OCI-LY1 (cell line): ENCODE measurements at regions not wholly inside any gene's neighbourhood (a gene's known extent, or its start where the extent isn't known, plus 50 kb on each side); places are given as distances from the start of the nearest gene placed in this dataset.

Experiments
- H2AFZ ChIP-seq: fragments of 200-600 bp; sonication (generic), shearing (Covaris generic); 2 replicates; pipeline ENCODE4 v1.6.0; 2014; ENCODE audit warnings: antibody characterized with exemption, mild to moderate bottlenecking, low read length
- H3F3A ChIP-seq: fragments of 200-600 bp; sonication (generic), shearing (Covaris generic); 2 replicates; pipeline ENCODE4 v1.6.0; 2014; ENCODE audit warnings: mild to moderate bottlenecking, antibody characterized with exemption, low read length, moderate library complexity; ENCODE audit not compliant: insufficient read depth
- H3K27ac ChIP-seq: fragments of 200-600 bp; sonication (generic); 2 replicates; pipeline ENCODE4 v1.5.1; 2014; ENCODE audit warnings: low read length, mixed run types, mild to moderate bottlenecking, low read depth; ENCODE audit not compliant: poor library complexity, severe bottlenecking
- H3K27me3 ChIP-seq: fragments of 200-600 bp; sonication (generic); 2 replicates; pipeline ENCODE4 v1.6.0; 2014; ENCODE audit warnings: antibody characterized with exemption, mild to moderate bottlenecking, low read length, moderate library complexity; ENCODE audit not compliant: insufficient read depth
- H3K36me3 ChIP-seq: fragments of 200-600 bp; sonication (generic); 2 replicates; pipeline ENCODE4 v1.6.1; 2014; ENCODE audit warnings: mild to moderate bottlenecking, antibody characterized with exemption, low read length, moderate library complexity, mixed read lengths; ENCODE audit not compliant: insufficient read depth
- H3K4me1 ChIP-seq: fragments of 200-600 bp; sonication (generic); 2 replicates; pipeline ENCODE4 v1.5.1; 2014; ENCODE audit warnings: mild to moderate bottlenecking, low read length, moderate library complexity; ENCODE audit not compliant: insufficient read depth, severe bottlenecking
- H3K4me2 ChIP-seq: fragments of 200-600 bp; sonication (generic), shearing (Covaris generic); 2 replicates; pipeline ENCODE4 v1.6.1; 2014; ENCODE audit warnings: low read length
- H3K4me3 ChIP-seq: fragments of 200-600 bp; sonication (generic); 2 replicates; pipeline ENCODE4 v1.5.1; 2014; ENCODE audit warnings: low read length, low read depth, mild to moderate bottlenecking, mixed read lengths; ENCODE audit not compliant: poor library complexity, severe bottlenecking
- H3K79me2 ChIP-seq: fragments of 200-600 bp; shearing (Covaris generic); 2 replicates; pipeline ENCODE4 v1.6.1; 2016; ENCODE audit warnings: mixed run types, low read length, mixed read lengths; ENCODE audit not compliant: insufficient read depth
- H3K9ac ChIP-seq: fragments of 200-600 bp; sonication (generic), shearing (Covaris generic); 2 replicates; pipeline ENCODE4 v1.6.1; 2014; ENCODE audit warnings: mild to moderate bottlenecking, low read length, mixed read lengths
- H3K9me2 ChIP-seq: fragments of 200-600 bp; sonication (generic), shearing (Covaris generic); 2 replicates; pipeline ENCODE4 v1.6.1; 2014; ENCODE audit warnings: low read depth, mild to moderate bottlenecking, low read length, mixed read lengths
- H3K9me3 ChIP-seq: fragments of 200-600 bp; shearing (Covaris generic); 2 replicates; pipeline ENCODE4 v1.6.1; 2014; ENCODE audit warnings: low read length, mixed read lengths
- H4K20me1 ChIP-seq: fragments of 200-600 bp; sonication (generic), shearing (Covaris generic); 2 replicates; pipeline ENCODE4 v1.6.0; 2016; ENCODE audit warnings: mild to moderate bottlenecking, low read length; ENCODE audit not compliant: insufficient read depth
- EZH2 ChIP-seq: fragments of 200-600 bp; sonication (generic), shearing (Covaris generic); IDR thresholded peaks from 2 replicates; pipeline ENCODE4 v1.8.0; 2017; ENCODE audit warnings: borderline replicate concordance, mixed run types, mild to moderate bottlenecking, antibody characterized with exemption, low read length, moderate library complexity, mixed read lengths
- TF ChIP-seq, protein P1 (sequence below): fragments of 200-600 bp; sonication (generic), shearing (Covaris generic); IDR thresholded peaks from 2 replicates; pipeline ENCODE4 v1.5.1; 2017; ENCODE audit warnings: mild to moderate bottlenecking, antibody characterized with exemption, low read length, moderate library complexity, mixed read lengths

DNA sequence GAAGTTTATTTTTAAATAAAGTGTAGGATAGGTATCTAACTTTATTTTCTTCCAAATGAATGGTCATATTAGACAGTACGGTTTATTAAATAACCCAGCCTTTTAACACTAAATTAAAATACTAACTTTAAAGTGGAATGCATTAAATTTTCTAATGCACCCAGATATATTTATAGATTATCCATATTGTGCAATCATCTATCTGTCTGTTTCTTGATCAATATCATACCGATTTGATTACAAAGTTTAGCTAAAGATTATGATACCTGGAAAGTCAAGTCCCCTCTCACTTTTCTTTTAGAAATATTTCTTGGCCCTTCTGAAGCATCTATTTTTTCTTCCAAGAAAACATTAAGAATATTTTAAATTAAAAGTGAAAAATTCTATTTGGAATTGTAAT lies 124.3 kb upstream of the PDE5A start:
- Histone ChIP-seq H3K36me3 (no peaks in the 10 kb centered on the region), H3K4me1 (no peaks in the 10 kb centered on the region), H2AFZ (no peak overlapping the region), H3K9me3 (no peaks in the 10 kb centered on the region), H3K79me2 (no peaks in the 10 kb centered on the region), H3K27ac (no peak overlapping the region), H3K4me3 (no peak overlapping the region), H3K9ac (no peak overlapping the region), H3F3A (no peaks in the 10 kb centered on the region), H3K9me2 (no peaks in the 10 kb centered on the region), H4K20me1 (no peaks in the 10 kb centered on the region), H3K27me3 (no peaks in the 10 kb centered on the region), H3K4me2 (no peak overlapping the region)
- TF ChIP-seq, protein P1, sequence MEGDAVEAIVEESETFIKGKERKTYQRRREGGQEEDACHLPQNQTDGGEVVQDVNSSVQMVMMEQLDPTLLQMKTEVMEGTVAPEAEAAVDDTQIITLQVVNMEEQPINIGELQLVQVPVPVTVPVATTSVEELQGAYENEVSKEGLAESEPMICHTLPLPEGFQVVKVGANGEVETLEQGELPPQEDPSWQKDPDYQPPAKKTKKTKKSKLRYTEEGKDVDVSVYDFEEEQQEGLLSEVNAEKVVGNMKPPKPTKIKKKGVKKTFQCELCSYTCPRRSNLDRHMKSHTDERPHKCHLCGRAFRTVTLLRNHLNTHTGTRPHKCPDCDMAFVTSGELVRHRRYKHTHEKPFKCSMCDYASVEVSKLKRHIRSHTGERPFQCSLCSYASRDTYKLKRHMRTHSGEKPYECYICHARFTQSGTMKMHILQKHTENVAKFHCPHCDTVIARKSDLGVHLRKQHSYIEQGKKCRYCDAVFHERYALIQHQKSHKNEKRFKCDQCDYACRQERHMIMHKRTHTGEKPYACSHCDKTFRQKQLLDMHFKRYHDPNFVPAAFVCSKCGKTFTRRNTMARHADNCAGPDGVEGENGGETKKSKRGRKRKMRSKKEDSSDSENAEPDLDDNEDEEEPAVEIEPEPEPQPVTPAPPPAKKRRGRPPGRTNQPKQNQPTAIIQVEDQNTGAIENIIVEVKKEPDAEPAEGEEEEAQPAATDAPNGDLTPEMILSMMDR, result no peak
- no peak for TF ChIP-seq EZH2

DNA sequence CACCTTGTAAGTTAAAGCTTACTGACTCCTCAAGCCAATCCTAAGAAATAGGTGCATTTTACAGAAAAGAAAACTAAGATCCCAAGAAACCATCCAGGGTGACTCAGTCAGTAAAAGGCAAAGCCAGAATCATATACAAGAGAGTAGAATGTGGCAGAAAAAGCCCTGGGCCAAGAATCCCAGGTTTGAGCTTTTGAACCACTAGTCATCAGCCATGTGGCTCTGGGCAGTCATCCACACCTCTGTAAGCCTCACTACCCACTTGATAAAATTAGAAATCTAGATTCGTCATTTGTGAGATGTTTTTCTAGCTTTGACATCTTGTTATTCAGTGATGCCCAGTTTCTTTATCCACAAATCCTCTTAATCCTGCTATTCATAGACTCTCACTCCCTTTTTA lies 122.2 kb upstream of the PDE5A start:
- Histone ChIP-seq H3K4me3 (no peak overlapping the region), H3F3A (no peaks in the 10 kb centered on the region), H2AFZ (no peak overlapping the region), H3K4me1 (no peaks in the 10 kb centered on the region), H3K36me3 (no peaks in the 10 kb centered on the region), H3K9me2 (no peaks in the 10 kb centered on the region), H3K27ac (no peak overlapping the region), H3K4me2 (no peak overlapping the region), H3K27me3 (no peaks in the 10 kb centered on the region), H3K9me3 (no peaks in the 10 kb centered on the region), H3K79me2 (no peaks in the 10 kb centered on the region), H4K20me1 (no peaks in the 10 kb centered on the region), H3K9ac (no peak overlapping the region)
- TF ChIP-seq, protein P1, result no peak
- no peak for TF ChIP-seq EZH2

DNA sequence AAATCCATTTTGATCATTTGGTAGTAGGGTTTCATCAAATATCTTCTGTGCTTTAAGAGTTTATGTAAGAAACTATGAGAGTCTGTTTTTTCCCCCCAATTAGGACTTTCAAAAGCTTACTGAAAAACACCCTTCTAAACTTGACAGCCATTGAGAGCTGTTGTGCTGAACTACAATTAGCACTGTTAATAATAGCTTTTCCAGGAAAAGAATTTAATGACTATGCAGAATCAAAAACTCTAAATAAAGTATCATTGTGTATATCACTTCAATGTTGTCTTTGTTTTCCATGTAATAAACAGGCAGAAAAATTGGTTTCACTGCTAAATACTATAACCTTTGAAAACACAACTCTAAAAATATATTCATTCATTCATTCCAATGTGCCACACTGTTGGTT lies 121.4 kb upstream of the PDE5A start:
- Histone ChIP-seq H3K9me3 (no peaks in the 10 kb centered on the region), H3K79me2 (no peaks in the 10 kb centered on the region), H3F3A (no peaks in the 10 kb centered on the region), H3K9me2 (no peaks in the 10 kb centered on the region), H2AFZ (no peak overlapping the region), H3K9ac (no peak overlapping the region), H3K4me3 (no peak overlapping the region), H3K4me1 (no peaks in the 10 kb centered on the region), H3K27ac (no peak overlapping the region), H3K36me3 (no peaks in the 10 kb centered on the region), H3K4me2 (no peak overlapping the region), H4K20me1 (no peaks in the 10 kb centered on the region), H3K27me3 (no peaks in the 10 kb centered on the region)
- TF ChIP-seq, protein P1, result no peak
- TF ChIP-seq EZH2, result no peak
